ENCODE measurements at regions not wholly inside any gene's neighbourhood (a gene's known extent, or its start where the extent isn't known, plus 50 kb on each side); places are given as distances from the start of the nearest gene placed in this dataset.

DNA sequence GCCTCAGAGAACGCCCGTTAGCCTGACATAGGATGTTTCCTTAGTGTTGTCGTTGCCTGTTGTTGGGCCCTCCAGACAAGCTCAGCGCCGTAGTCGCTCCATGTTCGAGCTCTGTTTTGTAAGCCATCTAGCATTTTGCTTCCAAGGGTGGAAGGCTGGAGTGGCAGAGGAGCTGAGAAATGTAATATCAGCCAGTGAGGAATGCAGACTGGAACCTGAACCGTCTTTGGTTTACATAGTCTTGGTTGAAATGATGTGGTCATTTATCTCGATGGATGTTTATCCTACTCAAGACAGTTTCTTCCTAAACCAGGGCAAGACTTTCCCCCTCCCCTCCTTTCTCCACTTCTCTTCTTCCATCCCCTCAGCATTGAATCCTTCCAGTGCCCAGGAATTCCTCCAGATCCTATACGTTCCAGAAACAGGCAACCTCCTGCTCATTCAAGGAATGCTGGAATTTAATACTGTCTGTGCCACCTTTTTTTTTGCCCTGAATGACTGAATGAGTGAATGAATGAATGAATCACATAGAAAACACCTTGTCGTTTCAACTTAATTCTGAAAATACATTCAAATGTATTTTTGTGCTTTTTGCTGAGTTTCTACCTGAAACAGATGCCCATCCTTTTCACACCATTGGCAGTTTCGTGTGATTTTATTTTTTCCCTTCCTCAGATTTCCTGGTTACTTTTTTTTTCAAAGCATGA lies 109.5 kb upstream of the MBNL2 start:
- no peak for DNase-seq

DNA sequence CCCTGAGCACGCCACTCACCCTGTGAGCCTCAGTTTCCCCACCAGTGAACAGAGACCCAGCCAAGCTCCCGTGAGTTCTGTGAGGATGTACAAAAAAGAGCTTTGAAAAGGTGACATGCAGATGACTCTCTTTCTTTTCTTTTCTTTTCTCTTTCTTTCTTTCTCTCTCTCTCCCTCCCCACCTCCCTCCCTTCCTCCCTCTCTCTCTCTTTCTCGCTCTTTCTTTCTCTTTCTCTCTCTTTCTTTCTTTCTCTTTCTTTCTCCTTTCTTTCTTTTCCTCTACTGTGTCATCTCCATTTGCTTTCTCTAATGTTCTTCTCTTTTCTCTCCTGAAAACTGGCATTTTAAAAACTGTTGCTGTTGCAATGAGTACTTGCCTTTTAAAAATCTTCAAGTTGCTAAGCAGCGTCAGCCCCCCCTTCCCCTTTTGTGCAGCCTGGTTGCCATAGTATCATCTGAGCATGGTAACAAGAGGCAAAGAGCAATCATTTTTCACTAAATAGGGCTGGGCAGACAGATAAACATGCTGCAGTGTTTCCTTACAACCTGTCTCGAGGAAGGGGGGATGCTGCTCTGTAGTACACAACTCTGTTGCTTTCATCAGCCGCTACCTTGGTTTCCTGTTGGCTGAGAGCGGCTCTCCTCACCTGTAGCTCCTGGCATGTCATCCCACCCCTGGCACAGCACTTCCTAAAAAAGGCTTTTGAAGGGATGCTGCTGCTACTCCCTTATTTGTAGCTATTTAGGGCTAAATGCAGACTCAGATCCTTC lies 108.7 kb upstream of the MBNL2 start:
- peak; percentile 82 for DNase-seq

DNA sequence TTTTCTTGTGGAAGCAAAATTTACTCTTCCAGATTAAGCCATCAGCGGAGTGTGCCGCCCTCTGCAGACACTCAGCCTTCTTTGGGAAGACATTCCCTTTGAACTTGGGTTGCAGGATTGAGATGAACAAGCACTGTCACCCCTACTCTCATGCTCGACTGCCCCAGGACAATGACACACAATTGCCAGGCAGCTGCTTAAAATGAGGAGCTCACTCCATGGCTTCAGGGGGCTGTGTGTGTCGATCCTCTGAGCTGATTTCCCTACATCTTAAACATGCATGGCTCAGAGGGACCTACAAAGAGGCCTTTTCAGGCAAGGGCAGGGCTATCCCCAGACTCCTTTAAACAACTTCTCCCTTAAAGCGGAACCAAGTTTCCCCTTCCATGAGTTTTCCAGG lies 107.5 kb upstream of the MBNL2 start:
- no peak for DNase-seq

DNA sequence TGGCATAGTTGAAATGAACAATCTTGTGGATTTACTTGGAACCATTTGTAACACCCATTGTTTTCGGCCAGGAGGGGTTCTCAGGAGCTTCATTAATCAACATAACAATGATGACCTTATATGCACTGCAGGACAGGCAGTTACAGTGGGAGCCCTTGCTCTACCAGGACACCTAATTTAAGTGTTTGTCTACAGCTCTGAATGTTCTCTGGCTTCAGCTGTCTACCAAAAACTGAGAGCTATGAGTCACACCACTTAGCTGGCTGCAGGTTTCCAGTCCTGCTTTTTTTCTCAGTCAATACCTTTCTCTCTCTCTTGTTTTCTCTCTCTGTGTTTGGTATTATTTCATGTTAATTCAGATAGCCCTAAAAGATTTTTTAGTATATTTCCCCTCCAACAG lies 105.4 kb upstream of the MBNL2 start:
- DNase-seq: peak; percentile 14

DNA sequence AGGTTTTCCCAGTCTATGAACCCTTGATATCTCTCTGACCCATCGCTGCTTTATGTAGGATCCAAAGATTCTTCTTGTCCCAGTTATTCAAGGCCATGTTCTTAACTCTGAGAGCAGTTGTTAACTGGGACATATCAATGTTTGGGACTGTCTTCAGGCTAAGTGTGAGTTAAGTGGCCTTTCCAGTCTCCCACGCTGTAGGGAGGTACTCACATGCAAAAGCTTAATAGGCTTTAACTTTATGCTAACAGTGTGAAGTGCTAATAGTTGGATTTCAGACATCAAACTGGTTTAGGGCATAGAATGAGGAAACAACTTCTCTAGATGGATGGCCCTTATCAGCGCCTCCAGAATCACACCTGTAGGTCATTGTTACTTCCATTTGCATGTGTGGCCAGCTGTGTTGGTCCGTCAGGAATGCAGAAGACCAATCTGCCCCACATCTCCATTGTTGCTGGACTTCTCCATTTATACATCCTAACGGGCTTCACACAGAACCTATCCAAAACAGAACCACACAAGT lies 104.7 kb upstream of the MBNL2 start:
- DNase-seq: no peak

DNA sequence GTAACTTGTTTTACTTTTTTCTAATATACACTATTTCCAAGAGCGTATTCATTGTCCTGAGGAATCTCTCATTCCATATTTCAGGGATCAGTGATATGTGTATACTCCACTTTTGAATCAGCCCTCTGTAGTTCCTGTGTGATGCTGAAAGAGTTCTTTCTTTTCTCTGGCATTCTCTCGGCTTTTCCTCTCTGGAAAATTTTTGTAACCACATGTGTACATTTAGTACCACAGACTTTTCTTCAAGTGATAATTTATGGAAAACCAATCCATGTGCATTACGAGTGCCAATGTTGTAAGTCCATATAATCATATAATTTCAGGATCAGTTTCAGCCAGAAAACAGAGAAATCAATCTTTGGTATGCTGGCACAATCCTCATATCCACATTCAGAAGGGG lies 102.2 kb upstream of the MBNL2 start:
- no peak for DNase-seq

DNA sequence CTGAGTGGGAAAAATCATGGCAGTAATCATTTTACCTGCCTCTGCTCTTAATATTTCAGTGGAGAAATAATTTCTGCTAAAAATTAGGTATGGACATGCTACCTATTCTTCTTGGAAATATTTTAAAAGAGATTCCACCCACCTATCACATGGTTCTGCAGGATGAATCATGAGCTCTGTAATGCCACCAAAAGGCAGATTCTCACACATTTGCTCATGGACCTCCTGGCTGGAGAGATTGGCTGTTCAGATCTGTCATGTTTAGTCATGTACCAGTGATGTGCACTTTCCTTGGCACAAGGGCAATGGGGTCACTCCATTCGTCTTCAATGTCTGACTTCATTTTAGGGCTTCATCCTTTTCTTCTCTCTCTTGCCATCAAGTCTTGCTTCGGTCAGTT lies 101.8 kb upstream of the MBNL2 start:
- DNase-seq: no peak

DNA sequence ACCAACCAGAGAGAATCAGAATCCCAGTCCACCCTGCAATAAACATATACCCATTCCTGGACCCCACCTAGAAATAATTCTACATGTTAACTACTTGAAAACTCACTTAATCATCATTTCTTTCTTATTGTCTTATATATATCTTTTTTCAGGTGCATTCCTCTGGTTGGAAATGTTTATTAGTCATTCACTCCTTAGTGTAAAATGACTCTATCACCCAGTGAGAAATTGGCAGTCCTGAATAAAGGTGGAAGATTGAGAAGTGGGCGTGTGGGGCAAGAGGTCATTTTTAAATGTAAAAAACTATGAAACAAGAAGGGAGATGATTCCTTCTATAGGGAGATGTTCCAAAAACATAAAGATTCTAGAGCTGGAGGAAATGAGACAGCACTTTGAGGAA lies 101.2 kb upstream of the MBNL2 start:
- no peak for DNase-seq

DNA sequence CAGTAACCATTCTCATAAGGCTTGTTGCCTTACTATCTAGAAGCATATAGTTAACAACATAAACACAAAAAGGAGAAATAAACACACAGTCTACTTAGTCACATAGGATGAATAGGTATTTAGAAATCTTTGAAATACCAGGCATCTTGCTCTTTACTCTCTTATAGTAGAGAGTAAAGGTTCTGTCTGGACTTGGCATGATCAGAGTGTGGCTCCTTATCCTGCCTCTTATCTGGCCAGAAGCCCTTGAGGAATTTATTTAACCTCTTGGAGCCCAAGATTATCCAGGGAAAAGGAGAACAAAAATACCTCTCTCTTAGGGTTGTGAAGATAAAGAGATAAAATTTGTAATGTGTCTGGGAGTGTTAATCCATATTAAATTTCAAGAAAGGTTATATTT lies 100.2 kb upstream of the MBNL2 start:
- no peak for DNase-seq

DNA sequence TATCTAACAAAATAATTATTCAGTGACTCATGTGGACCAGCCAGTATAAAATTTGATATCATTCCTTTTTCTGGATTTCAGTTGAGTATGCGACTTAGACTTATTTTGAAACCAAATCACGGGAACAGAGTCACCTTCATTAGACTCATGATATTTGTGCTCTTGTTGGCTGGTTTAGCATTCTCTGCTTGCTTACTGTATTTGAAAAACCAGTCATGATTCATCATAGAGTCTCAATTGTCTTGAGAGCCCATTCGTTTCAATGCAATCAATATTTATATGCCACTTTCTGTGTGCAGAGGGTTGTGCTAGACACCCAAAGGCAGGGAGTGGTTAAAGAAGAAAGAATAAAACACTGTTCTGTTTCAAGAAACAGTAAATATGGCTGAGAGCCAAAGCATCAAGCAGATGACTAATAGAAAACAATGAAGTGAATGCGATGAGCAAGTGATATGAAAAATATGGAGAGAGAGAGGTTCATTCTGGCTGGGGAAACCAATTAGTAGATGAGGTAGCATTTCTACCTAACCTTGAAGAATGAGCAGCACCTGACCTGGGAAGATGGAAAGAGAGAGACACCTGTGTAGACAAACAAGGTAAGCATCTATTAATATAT lies 99.6 kb upstream of the MBNL2 start:
- DNase-seq: peak; percentile 27

DNA sequence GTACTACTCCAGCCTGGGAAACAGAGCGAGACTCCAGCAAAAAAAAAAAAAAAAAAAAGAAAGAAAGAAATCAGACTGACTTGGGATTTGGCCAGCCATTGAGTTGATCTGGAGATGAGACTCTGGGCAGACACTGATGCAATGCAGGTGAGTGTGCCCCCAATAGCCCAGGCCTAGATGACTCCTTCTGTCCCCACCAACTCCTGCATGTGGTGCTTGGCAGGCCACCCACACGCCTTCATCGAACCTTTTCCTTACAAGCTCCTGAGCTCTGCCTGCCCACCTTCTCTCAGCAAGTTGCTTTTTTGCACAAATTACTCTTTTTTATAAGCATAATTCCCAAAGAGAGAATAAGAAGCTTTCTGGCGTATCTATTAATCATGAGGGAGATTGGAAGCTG lies 97.9 kb upstream of the MBNL2 start:
- DNase-seq: no peak

DNA sequence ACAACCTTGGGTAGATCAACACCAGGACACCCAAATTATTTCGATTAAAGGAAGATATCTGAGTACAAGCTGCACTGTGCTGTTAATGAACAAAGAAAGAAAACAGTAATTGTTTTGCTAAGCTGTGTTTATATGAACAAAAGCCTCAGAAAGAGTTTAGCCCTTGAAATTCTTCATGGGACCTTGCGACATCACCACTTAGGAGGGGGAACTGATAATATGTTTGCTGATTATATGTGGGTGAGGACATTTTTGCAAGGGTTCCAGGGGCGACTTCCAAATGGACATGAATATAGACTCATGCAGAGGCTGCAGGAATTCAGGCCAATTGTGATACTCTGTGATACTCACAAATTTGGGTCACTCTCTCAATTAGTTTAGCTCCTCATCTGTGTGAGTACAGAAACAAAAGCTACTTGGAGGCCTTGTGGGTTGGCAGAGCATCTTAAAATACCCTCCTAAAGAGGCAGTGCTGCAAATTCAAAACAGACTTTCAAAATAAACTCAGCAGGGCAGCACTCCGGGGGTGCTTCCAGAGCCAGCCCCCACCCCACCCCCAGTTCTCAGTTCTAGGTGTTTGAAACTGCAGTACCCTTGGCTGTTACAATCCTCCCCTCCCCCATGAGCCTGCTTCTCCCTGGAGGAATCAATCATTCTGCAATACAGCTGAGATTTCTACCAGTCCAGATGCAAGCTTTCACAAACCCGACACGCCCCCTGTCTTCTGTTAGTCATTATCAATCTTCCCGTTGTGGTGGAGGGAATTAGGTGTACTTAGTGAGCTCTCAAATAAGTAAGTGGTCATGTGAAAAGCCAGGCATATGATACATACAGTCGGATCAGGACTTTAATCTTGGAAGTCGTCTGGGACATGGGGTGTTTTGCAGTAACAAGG lies 97.0 kb upstream of the MBNL2 start:
- DNase-seq: peak; percentile 9

DNA sequence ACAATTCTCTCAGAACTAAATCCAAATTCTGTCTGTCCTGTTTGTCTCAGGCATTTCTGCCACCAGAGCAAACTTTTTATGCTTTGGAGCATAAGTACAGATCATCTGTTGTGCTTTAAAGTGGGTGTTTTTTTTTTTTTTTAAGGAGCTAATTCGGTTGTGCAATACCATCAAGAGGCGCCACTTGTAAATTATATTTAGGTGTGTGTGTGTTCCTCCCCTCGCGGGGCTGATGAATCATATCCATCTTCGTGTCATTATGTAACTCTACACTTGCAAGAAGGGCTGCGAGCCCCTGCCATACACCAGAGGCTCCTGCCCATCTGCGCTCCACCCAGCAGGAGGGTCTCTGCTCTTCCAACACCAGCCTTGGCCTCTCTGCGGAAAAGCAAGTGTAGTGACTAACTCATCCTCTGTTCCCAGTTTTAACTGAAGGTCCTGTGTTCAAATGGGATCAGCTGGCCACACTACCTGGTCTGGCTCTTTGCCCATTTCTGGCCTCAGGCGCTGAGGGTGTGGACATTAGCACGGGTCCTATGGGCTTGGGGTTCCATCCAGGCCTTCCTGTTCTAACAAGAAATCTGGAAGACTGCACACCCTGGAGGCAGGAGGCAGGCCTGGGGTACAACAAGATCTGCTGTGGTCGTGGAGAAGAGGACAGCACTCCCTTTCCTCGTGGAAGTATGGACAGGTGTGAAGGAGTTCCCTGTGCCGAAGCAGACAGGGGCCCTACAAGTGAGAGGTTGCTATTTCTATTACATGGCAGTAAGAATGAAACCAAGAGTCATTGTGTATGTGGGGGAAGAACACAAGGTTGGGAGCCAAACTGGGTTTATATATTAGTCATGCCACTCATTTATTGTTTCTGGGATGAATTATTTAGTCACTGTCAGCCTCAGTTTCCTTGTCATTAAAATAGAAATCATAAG lies 96.1 kb upstream of the MBNL2 start:
- DNase-seq: no peak

DNA sequence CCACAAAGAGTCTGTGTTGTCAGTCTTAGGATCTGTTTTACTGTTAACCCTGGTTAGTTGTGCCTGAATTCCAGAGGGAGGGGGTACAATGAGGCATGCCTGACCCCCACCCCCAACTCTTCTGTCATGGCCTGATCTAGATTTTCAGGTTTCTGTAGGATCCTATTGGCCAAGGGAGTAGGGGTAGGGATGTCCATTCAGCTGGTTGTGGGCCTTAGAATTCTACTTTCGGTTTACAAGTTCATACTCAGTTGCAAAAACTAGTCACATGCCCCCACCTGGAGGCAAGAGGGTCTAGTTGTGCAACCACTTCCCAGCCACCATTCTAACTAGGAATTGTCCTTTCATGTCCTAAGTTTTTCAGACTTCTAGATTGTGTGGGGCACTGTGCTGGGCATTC lies 94.3 kb upstream of the MBNL2 start:
- no peak for DNase-seq

DNA sequence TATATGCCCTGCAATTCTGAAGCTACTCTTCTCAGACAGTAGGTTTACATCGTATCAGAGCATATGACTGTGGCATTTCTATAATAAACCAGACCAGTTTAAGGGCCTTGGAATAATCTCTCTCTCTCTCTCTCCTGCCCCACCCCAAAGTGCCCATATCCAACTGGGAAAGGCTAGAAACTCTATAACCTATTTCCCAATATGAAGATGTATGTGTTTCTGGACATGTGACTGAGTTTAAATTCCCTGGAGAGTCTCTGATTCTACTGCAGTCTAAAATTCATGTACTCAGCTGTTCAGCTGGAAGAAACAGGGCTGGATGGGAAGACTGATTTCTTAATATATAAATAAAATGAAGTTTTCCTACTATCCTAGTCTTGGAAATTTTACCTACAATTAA lies 91.9 kb upstream of the MBNL2 start:
- no peak for DNase-seq

DNA sequence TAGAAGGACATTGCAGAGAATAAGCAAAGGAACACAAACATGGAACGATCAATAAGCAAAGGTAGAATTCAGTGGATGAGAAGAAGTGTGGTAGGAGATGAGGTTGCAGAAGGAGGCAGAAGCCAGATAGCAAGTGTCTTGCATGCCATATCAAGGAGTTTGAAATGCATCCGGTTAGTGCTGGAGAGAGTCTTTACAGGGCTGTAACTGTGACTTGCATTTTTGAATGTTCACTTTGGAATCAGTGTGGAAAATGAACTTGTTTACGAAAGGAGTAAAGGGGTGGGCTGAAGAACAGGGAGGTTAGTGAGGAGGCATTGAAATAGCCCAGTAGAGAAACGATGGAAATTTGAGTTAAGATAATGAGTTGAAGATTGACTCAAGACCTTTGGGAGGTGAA lies 90.7 kb upstream of the MBNL2 start:
- no peak for DNase-seq

DNA sequence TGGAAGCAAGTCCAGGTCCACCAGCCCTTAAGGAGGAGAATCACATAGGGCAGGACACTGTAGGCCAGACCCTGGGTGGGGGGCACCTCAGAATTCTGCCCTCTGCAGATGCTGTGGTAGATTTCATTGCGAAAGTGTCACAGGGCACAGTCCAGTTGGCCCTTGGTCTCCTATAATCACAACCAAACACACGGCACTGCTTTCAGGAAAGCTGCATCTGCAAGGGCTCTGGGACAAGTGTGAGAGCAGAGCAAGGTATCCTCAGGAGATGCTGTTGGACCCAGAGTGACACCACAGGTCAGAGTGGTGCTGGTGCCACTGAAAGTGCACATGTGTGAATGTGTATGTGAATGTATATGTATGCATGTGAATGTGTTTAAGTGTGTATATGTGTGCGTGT lies 88.6 kb upstream of the MBNL2 start:
- DNase-seq: no peak

DNA sequence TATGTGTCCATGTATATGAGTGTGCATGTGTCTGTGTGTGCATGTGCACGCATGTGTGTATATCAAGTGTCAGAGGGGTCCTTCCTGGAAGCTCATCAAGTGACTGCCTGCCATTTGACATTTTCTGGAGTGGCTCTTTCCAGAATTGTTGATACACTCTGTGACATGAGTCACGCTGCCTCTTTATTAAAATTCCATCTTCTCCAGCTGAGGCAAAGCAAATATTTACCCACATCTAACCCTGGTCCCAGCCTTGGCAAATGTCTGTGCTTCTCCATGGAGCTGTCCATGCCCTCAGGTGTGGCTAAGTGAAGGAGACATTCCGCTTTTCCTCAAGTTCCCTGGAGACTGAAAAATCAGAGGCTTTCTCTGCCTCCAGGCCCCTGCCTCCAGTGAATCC lies 88.2 kb upstream of the MBNL2 start:
- peak; percentile 6 for DNase-seq

DNA sequence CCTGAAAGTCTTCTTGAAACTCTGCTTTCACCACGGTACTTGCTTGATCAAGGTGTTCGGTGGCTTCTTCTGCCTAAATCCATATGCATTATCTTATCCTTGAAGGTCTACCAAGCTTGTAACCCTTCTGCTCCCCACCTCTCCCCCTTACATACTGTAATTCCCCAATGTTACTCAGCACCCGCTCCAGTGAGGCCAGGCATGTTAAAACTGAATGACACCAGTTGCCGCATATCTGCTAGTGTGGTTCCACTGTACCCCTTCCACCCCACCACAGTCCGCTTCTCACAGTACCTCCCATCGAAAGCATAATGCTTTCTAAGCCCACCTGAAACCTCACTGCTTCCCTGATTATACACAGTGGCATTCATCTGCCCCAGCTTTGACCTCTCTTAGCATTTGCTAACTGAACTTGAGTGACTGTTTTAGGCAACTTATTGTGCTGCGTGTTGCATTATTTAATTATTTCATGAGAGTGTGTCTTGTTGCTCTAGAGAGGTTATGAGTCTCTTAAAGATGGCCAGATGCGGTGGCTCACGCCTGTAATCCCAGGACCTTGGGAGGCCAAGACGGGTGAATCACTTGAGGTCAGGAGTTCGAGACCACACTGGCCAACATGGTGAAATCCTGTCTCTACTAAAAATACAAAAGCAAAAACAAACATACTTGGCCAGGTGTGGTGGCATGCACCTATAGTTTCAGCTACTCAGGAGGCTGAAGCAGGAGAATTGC lies 87.6 kb upstream of the MBNL2 start:
- no peak for DNase-seq

DNA sequence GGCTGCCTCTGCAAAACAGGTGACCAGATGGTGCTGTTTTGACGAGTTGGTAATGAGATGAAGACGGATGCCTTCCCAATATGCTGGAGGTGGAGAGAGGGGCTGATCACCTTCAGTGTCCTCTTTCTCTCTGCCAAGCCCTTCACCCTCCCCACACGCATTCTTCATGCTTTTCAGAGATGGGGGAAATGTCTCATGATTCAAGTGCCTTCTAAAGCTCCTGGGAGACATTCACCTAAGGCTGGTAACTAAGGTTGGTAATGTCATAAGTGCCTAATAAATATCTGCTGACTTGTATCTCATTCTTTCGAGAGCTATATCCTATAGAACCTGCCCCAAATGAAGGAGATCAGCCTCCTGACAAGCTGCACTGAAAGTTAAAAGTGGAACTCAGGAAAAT lies 86.2 kb upstream of the MBNL2 start:
- DNase-seq: no peak

DNA sequence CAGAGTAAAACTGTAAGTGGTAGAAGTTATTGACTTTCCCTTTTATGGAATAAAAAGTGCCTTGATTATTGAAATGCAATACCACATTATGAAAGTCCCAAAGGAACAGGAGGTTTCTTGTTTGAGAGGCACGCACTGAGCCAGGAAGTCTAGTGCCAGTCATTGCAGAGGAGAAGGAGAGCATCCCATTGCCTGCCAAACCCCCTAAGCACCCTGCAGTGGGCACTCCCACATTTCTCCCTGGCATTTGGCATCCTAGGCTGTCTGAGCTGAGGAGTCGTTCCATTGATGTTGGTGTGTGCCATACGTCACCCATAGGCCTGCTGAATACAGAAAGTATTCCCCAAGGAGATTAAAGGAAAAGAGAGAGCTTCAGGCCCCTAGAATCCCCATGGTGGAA lies 85.7 kb upstream of the MBNL2 start:
- no peak for DNase-seq
